Liver (tissue), 8 donors: ENCODE measurements at regions not wholly inside any gene's neighbourhood (a gene's known extent, or its start where the extent isn't known, plus 50 kb on each side); places are given as distances from the start of the nearest gene placed in this dataset.

Source experiments
- DNase-seq: peaks from one replicate; pipeline ENCODE4 v3.0.0-alpha.2; 2017; ENCODE audit warnings: low spot score
- H3K27ac ChIP-seq, 2 donors: one replicate each; pipeline ENCODE4 v1.7.0; 2013; ENCODE audit warnings: inconsistent platforms in 2 of 2, low read length in 2 of 2, control low read depth in 1 of 2, low read depth in 1 of 2, mild to moderate bottlenecking in 1 of 2
- H3K27me3 ChIP-seq, 4 donors: one replicate each; pipeline versions ENCODE4 v1.6.1 to v1.7.0; 2013; ENCODE audit warnings: low read length in 3 of 4, inconsistent platforms in 1 of 4, mild to moderate bottlenecking in 1 of 4, moderate library complexity in 1 of 4; ENCODE audit not compliant: control insufficient read depth in 4 of 4, insufficient read depth in 4 of 4
- H3K36me3 ChIP-seq, 4 donors: one replicate each; pipeline versions ENCODE4 v1.6.1 to v1.7.0; 2013; ENCODE audit warnings: low read length in 3 of 4, mild to moderate bottlenecking in 3 of 4, low read depth in 1 of 4, moderate library complexity in 1 of 4; ENCODE audit not compliant: control insufficient read depth in 4 of 4, insufficient read depth in 3 of 4
- H3K4me1 ChIP-seq, 4 donors: one replicate each; pipeline versions ENCODE4 v1.6.1 to v1.7.0; 2013; ENCODE audit warnings: low read length in 3 of 4, mild to moderate bottlenecking in 3 of 4, moderate library complexity in 1 of 4; ENCODE audit not compliant: control insufficient read depth in 4 of 4, insufficient read depth in 4 of 4
- H3K4me3 ChIP-seq, 3 donors: one replicate each; pipeline versions ENCODE4 v1.6.1 to v1.7.0; 2013; ENCODE audit warnings: low read length in 3 of 3, control low read depth in 1 of 3, low read depth in 1 of 3, mild to moderate bottlenecking in 1 of 3
- H3K9ac ChIP-seq, 2 donors: one replicate each; pipeline ENCODE4 v1.7.0; 2013; ENCODE audit warnings: low read length in 2 of 2, mild to moderate bottlenecking in 2 of 2, moderate library complexity in 2 of 2, control low read depth in 1 of 2, low read depth in 1 of 2
- H3K9me3 ChIP-seq, 4 donors: one replicate each; pipeline versions ENCODE4 v1.6.1 to v1.7.0; 2013; ENCODE audit warnings: low read length in 3 of 4; ENCODE audit not compliant: control insufficient read depth in 4 of 4
- EGR1 ChIP-seq, 2 donors: IDR thresholded peaks; 2 replicates each; pipeline ENCODE4 v1.6.1; 2016 to 2018; ENCODE audit warnings: antibody characterized with exemption in 2 of 2, low read depth in 2 of 2
- FOXA1 ChIP-seq: IDR thresholded peaks from 2 replicates; pipeline ENCODE4 v1.6.1; 2016; ENCODE audit warnings: antibody characterized with exemption
- HNF4A ChIP-seq, 2 donors: conservative IDR thresholded peaks; 2 replicates each; pipeline ENCODE4 v1.6.1; 2016; ENCODE audit warnings: antibody characterized with exemption in 2 of 2, mild to moderate bottlenecking in 2 of 2
- HNF4G ChIP-seq: IDR thresholded peaks from 2 replicates; pipeline ENCODE4 v1.6.1; 2016; ENCODE audit warnings: antibody characterized with exemption
- NR2F2 ChIP-seq: IDR thresholded peaks from 2 replicates; pipeline ENCODE4 v1.6.1; 2016; ENCODE audit warnings: antibody characterized with exemption
- RAD21 ChIP-seq, 2 donors: IDR thresholded peaks; 2 replicates each; pipeline ENCODE4 v1.6.1; 2016; ENCODE audit warnings: antibody characterized with exemption in 2 of 2, mild to moderate bottlenecking in 2 of 2
- RXRA ChIP-seq, 2 donors: IDR thresholded peaks; 2 replicates each; pipeline ENCODE4 v1.6.1; 2017 to 2018; ENCODE audit warnings: antibody characterized with exemption in 2 of 2, mild to moderate bottlenecking in 1 of 2
- WGBS: extraction: QIAGEN DNeasy Blood & Tissue Kit; methylation state at CpG from one replicate; pipeline ENCODE4 v1.1.7; 2013; 5-methylcytosine and 5-hydroxymethylcytosine counted together
- TF ChIP-seq, protein P1 (sequence below): IDR thresholded peaks from 2 replicates; pipeline ENCODE4 v1.6.1; 2016; ENCODE audit warnings: antibody characterized with exemption
- TF ChIP-seq, protein P2 (sequence below): fragments of 150-350 bp; IDR thresholded peaks from 2 replicates; pipeline ENCODE4 v1.5.1; 2017; ENCODE audit warnings: improper control_type of control experiment, low read depth, low read length; ENCODE audit not compliant: missing input control
- TF ChIP-seq, protein P3 (sequence below): IDR thresholded peaks from 2 replicates; pipeline ENCODE4 v1.6.1; 2016; ENCODE audit warnings: antibody characterized with exemption, mild to moderate bottlenecking
- TF ChIP-seq, protein P4 (sequence below): IDR thresholded peaks from 2 replicates; pipeline ENCODE4 v1.6.1; 2016; ENCODE audit warnings: antibody characterized with exemption
- donor health status: healthy.
- donor health status: healthy.
- donor health status: healthy.
- donor health status: healthy.
- donor health status: healthy.

DNA sequence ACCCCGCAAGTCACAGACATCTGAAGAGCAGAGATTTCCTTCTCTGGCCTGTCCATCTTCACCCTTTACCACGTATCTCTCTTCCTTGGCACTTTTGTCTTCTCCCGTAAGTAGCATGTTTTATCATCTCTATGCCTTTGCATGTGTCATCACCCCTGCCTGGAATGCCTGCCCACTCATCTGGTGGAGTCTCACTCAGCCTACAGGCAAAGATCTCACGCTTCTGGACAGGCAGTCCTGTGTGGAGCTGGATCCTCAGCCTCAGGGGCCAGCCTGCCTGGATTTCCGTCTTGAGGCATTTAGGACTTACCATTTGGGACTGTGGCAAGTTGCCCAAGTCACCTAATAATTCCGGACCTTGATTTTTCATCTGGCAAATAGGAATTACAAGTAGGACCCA is 114.3 kb upstream of the CACNA2D3 start:
- WGBS: 90% methylated on average over 6 of the region's 6 CpGs
- TF ChIP-seq HNF4G: no peak
- no peak for TF ChIP-seq HNF4A (conservative IDR thresholded peaks at IDR 0.05)
- no peak for TF ChIP-seq EGR1 (IDR thresholded peaks at IDR 0.05; ENCODE audit: low read depth in 2 of 2)
- no peak for TF ChIP-seq RAD21 (IDR thresholded peaks at IDR 0.05)
- TF ChIP-seq, protein P1, sequence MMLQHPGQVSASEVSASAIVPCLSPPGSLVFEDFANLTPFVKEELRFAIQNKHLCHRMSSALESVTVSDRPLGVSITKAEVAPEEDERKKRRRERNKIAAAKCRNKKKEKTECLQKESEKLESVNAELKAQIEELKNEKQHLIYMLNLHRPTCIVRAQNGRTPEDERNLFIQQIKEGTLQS: no peak
- no peak for TF ChIP-seq NR2F2
- no peak for TF ChIP-seq RXRA (IDR thresholded peaks at IDR 0.05)
- TF ChIP-seq, protein P2, sequence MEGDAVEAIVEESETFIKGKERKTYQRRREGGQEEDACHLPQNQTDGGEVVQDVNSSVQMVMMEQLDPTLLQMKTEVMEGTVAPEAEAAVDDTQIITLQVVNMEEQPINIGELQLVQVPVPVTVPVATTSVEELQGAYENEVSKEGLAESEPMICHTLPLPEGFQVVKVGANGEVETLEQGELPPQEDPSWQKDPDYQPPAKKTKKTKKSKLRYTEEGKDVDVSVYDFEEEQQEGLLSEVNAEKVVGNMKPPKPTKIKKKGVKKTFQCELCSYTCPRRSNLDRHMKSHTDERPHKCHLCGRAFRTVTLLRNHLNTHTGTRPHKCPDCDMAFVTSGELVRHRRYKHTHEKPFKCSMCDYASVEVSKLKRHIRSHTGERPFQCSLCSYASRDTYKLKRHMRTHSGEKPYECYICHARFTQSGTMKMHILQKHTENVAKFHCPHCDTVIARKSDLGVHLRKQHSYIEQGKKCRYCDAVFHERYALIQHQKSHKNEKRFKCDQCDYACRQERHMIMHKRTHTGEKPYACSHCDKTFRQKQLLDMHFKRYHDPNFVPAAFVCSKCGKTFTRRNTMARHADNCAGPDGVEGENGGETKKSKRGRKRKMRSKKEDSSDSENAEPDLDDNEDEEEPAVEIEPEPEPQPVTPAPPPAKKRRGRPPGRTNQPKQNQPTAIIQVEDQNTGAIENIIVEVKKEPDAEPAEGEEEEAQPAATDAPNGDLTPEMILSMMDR: no peak
- TF ChIP-seq, protein P3, sequence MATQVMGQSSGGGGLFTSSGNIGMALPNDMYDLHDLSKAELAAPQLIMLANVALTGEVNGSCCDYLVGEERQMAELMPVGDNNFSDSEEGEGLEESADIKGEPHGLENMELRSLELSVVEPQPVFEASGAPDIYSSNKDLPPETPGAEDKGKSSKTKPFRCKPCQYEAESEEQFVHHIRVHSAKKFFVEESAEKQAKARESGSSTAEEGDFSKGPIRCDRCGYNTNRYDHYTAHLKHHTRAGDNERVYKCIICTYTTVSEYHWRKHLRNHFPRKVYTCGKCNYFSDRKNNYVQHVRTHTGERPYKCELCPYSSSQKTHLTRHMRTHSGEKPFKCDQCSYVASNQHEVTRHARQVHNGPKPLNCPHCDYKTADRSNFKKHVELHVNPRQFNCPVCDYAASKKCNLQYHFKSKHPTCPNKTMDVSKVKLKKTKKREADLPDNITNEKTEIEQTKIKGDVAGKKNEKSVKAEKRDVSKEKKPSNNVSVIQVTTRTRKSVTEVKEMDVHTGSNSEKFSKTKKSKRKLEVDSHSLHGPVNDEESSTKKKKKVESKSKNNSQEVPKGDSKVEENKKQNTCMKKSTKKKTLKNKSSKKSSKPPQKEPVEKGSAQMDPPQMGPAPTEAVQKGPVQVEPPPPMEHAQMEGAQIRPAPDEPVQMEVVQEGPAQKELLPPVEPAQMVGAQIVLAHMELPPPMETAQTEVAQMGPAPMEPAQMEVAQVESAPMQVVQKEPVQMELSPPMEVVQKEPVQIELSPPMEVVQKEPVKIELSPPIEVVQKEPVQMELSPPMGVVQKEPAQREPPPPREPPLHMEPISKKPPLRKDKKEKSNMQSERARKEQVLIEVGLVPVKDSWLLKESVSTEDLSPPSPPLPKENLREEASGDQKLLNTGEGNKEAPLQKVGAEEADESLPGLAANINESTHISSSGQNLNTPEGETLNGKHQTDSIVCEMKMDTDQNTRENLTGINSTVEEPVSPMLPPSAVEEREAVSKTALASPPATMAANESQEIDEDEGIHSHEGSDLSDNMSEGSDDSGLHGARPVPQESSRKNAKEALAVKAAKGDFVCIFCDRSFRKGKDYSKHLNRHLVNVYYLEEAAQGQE: no peak

DNA sequence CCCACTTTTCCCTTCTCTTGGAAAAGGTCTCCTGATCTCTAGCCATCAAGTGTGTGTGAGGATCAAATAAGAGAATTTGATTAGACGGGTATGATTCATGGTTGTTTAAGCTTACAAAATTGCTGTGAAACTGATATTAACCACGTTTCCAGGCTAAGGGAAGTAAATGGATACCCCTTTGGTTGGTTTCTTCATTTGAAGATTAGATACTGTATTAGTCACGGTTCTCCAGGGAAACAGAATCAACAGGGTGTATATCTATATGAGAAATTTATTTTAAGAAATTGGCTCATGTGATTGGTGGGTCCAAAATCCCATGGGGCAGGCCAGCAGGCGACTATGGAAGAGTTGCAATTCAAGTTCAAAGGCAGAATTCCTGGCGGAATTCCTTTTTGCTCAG is 112.7 kb upstream of the SELENOK start:
- H3K9me3 ChIP-seq: peaks cover 0 to 4% (median 0%) of the 10 kb centered on the region in 4 donors
- H3K36me3 ChIP-seq: no peaks in the 10 kb centered on the region
- H3K9ac ChIP-seq: no peak overlapping the region
- H3K27ac ChIP-seq: no peak overlapping the region
- no peaks in the 10 kb centered on the region for H3K27me3 ChIP-seq
- peaks cover 0 to 7% (median 3%) of the 10 kb centered on the region in 4 donors for H3K4me1 ChIP-seq
- TF ChIP-seq, protein P4, sequence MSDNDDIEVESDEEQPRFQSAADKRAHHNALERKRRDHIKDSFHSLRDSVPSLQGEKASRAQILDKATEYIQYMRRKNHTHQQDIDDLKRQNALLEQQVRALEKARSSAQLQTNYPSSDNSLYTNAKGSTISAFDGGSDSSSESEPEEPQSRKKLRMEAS: no peak
- TF ChIP-seq FOXA1 (no peak), HNF4A (conservative IDR thresholded peaks at IDR 0.05) (no peak)
- TF ChIP-seq, protein P3: no peak
- TF ChIP-seq, protein P2: no peak
- TF ChIP-seq, protein P1: no peak
- DNase-seq: no peak
- no peak overlapping the region for H3K4me3 ChIP-seq
- 81% methylated on average over 5 of the region's 5 CpGs for WGBS

More for the DNA sequence above, 114.3 kb upstream of the CACNA2D3 start:
- no peak overlapping the region for H3K27ac ChIP-seq
- DNase-seq: no peak
- no peaks in the 10 kb centered on the region for H3K36me3 ChIP-seq
- H3K9ac ChIP-seq: no peak overlapping the region
- H3K4me3 ChIP-seq: no peak overlapping the region
- H3K27me3 ChIP-seq: no peaks in the 10 kb centered on the region
- H3K9me3 ChIP-seq: peaks cover 0 to 4% (median 0%) of the 10 kb centered on the region in 4 donors
- H3K4me1 ChIP-seq: no peaks in the 10 kb centered on the region
